WI38 (cell line): ENCODE measurements at regions not wholly inside any gene's neighbourhood (a gene's known extent, or its start where the extent isn't known, plus 50 kb on each side); places are given as distances from the start of the nearest gene placed in this dataset.

ENCODE experiments used
- H3K4me3 ChIP-seq: 2 replicates; pipeline ENCODE4 v1.5.1; 2011; ENCODE audit warnings: low read depth, mild to moderate bottlenecking, control low read depth, low read length
- CTCF ChIP-seq: IDR thresholded peaks from 2 replicates; pipeline ENCODE4 v1.5.1; 2012; ENCODE audit warnings: low read depth, mild to moderate bottlenecking, control low read depth, low read length

- no peak overlapping the region for H3K4me3 ChIP-seq
- TF ChIP-seq CTCF: no peak
These were observed 946.2 kb downstream of the BRD1 start for GRCh38 chr22:48881326-48881980.

- TF ChIP-seq CTCF: no peak
- no peak overlapping the region for H3K4me3 ChIP-seq
These were observed 946.9 kb downstream of the BRD1 start for GRCh38 chr22:48880749-48881148.

GRCh38 chr22:48876951-48877350 lies 950.7 kb downstream of the BRD1 start:
- no peak for TF ChIP-seq CTCF
- H3K4me3 ChIP-seq: no peak overlapping the region

- H3K4me3 ChIP-seq: no peak overlapping the region
- TF ChIP-seq CTCF: no peak
These were observed 952.7 kb downstream of the BRD1 start for GRCh38 chr22:48874956-48875355.

- no peak overlapping the region for H3K4me3 ChIP-seq
- TF ChIP-seq CTCF: no peak
These were observed 954.5 kb downstream of the BRD1 start for GRCh38 chr22:48873191-48873520.

- no peak overlapping the region for H3K4me3 ChIP-seq
- TF ChIP-seq CTCF: no peak
These were observed 955.1 kb downstream of the BRD1 start for GRCh38 chr22:48872271-48873190.

- no peak for TF ChIP-seq CTCF
These were observed 956.4 kb downstream of the BRD1 start for GRCh38 chr22:48871176-48871840.

More at GRCh38 chr22:48871176-48871840, 956.4 kb downstream of the BRD1 start:
- H3K4me3 ChIP-seq: no peak overlapping the region
